ENCODE measurements at regions not wholly inside any gene's neighbourhood (a gene's known extent, or its start where the extent isn't known, plus 50 kb on each side); places are given as distances from the start of the nearest gene placed in this dataset.
"Not testable (repeated sequence)": the region's sequence is repeated elsewhere in the genome, so short reads cannot be mapped to it uniquely, and the experiment has no call there.

DNA sequence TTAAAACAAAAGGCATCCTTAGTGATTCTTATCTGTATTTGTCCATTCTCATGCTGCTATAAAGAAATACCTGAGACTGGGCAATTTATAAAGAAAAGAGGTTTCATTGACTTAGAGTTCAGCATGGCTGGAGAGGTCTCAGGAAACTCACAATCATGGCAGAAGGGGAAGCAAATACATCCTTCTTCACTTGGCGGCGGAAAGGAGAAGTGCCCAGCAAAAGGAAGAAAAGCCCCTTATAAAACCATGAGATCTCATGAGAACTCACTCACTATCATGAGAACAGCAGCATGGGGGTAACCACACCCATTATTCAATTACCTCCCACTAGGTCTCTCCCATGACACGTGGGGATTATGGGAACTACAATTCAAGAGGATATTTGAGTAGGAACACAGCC, 271.1 kb upstream of the PRKD1 start:
- H3K9ac ChIP-seq (ENCODE audit: low read depth, low read length): not testable (repeated sequence)

DNA sequence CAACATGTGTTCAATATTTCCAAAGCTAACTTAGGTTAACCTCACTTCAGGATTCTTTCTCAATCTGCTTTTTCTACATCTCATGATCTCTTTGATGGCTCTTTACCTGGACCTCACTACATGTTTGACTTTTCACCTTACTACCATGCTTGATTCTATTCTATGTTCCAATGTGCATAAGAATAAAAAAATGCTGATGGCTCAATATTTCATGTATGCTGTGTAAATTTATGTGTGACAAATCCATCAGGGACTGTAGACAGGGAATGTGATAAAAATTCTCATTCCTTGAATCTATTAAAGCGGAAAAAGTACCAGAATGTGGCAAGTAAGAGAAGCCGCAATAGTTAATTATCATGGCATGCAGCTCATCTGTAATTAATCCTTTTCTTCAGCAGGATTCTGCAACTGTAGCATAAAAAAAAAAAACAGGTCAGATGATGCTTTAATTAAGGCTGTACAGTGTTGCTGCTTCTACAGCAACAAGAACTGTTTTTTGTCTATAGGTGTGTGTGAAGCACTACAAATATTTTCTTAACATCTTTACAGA, 276.9 kb upstream of the PRKD1 start:
- Histone ChIP-seq H3K9ac (ENCODE audit: low read depth, low read length) (no peak overlapping the region), H3K9me3 (ENCODE audit: control insufficient read depth, insufficient read depth, low read length) (no peaks in the 10 kb centered on the region), H3K4me1 (ENCODE audit: insufficient read depth, low read length) (no peaks in the 10 kb centered on the region), H3K36me3 (ENCODE audit: insufficient read depth, low read length) (no peaks in the 10 kb centered on the region)

More for the DNA sequence above, 271.1 kb upstream of the PRKD1 start:
- H3K4me1 ChIP-seq (ENCODE audit: insufficient read depth, low read length): peaks cover 12% of the 10 kb centered on the region
- H3K36me3 ChIP-seq (ENCODE audit: insufficient read depth, low read length); H3K9me3 ChIP-seq (ENCODE audit: control insufficient read depth, insufficient read depth, low read length): not testable (repeated sequence)

DNA sequence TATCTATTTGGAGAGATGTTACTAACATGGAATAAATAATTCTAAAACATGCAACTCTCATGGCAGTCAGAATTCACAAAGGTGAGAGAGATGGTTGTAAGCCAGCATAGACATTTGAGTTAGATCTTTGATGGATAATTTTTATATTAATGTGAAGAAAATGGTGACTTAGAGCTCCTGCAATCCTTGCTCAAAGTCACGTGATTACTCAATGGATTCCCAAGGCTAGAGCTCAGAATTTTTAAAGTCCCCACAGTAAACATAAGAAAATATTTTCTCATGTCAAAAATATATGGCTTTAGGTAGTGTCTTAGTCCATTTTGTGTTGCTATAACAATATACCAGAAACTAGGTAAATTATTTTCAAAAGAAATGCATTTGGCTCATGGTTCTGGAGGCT, 281.5 kb upstream of the PRKD1 start:
- Histone ChIP-seq H3K36me3 (ENCODE audit: insufficient read depth, low read length) (no peaks in the 10 kb centered on the region), H3K4me1 (ENCODE audit: insufficient read depth, low read length) (no peaks in the 10 kb centered on the region), H3K9me3 (ENCODE audit: control insufficient read depth, insufficient read depth, low read length) (no peaks in the 10 kb centered on the region), H3K9ac (ENCODE audit: low read depth, low read length) (no peak overlapping the region)

DNA sequence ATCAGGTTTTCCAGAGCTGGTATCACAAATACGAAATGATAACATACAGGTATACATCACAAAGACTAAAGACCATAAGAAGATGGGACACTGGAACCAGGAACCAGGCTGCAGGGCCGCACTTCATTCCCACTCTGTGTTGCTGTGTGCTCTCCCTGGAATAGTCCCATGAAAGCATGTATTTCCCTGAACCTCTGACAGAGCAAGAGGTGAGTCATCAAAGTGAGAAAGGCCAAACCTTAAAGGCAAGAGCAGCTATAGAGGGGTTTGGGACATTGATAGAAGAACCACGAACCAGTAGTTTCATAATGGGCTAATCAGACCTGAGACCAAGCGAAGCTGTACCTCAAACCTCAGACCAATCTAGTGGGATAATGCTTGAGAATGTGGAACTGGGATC, 283.0 kb upstream of the PRKD1 start:
- Histone ChIP-seq H3K9ac (ENCODE audit: low read depth, low read length) (no peak overlapping the region), H3K4me1 (ENCODE audit: insufficient read depth, low read length) (no peaks in the 10 kb centered on the region), H3K9me3 (ENCODE audit: control insufficient read depth, insufficient read depth, low read length) (no peaks in the 10 kb centered on the region), H3K36me3 (ENCODE audit: insufficient read depth, low read length) (no peaks in the 10 kb centered on the region)

DNA sequence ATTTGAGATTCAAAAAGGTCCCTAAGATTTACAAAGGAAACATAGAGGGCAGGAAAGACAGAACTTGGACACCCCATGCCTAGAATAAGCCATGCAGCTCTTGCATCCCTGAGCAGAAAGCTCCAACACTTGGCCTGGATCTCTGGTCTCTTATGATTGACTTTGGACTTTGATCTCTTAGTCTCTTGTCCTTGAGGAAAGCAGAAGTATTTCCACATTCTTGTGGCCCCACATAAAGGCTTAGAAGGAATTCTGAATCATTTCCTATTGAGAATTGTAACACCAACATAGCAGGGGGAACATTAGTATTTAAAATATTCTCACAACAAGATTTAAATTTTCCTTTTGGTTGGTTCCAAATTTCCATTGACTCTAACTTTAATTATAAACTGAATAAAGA, 283.7 kb upstream of the PRKD1 start:
- H3K36me3 ChIP-seq (ENCODE audit: insufficient read depth, low read length): no peaks in the 10 kb centered on the region

DNA sequence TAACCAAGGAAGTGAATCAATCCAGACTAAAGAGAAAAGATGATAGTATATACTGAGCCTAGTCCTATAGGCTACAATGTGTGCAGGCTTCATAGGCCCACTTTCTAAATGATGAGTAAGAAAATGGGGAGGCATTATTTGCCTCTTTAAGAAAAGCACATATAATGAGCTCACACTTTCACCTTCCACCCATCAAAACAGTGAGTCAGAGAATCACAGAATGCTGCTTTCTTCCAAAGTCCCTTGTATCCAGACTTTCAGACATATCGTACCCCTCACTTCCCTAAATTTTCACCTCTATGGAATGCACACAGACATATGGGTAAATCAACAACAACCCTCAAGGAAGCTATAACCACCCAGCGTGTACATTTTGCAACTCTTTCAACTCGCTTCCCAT, 286.4 kb upstream of the PRKD1 start:
- H3K9ac ChIP-seq (ENCODE audit: low read depth, low read length): no peak overlapping the region
- H3K4me1 ChIP-seq (ENCODE audit: insufficient read depth, low read length): no peaks in the 10 kb centered on the region
- H3K9me3 ChIP-seq (ENCODE audit: control insufficient read depth, insufficient read depth, low read length): no peaks in the 10 kb centered on the region
- H3K36me3 ChIP-seq (ENCODE audit: insufficient read depth, low read length): no peaks in the 10 kb centered on the region

More for the DNA sequence above, 283.7 kb upstream of the PRKD1 start:
- no peaks in the 10 kb centered on the region for H3K9me3 ChIP-seq (ENCODE audit: control insufficient read depth, insufficient read depth, low read length)
- no peak overlapping the region for H3K9ac ChIP-seq (ENCODE audit: low read depth, low read length)
- no peaks in the 10 kb centered on the region for H3K4me1 ChIP-seq (ENCODE audit: insufficient read depth, low read length)

DNA sequence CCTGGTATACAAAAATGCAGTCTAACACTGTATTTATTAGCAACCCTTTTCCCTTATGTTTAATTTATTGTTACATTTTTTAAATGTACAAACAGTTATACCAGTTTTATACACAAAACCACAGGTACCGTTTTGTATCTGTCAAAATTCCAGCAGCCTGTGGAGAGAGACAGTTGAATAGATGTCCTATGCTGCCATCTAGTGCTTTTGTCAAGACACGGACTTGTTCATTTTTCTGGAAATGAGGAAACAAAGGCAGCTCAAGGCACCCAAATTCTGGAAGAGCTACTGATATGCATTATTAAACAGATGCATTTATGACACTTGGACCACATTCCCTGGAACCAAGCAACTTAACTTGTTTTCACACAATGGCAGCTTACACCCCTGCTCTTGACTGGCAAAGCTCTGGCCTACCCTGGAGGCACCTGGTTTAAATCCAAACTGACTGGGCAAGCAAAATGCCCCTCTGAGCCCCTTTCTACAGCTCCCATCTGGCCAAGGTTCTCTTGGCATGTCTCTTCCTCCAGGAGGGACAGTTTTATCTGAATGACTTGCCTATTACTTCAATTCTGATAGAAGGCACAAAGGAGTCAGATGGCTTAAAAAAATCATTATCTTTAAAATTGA, 286.9 kb upstream of the PRKD1 start:
- no peaks in the 10 kb centered on the region for H3K36me3 ChIP-seq (ENCODE audit: insufficient read depth, low read length)
- H3K4me1 ChIP-seq (ENCODE audit: insufficient read depth, low read length): no peaks in the 10 kb centered on the region
- no peaks in the 10 kb centered on the region for H3K9me3 ChIP-seq (ENCODE audit: control insufficient read depth, insufficient read depth, low read length)
- H3K9ac ChIP-seq (ENCODE audit: low read depth, low read length): no peak overlapping the region

DNA sequence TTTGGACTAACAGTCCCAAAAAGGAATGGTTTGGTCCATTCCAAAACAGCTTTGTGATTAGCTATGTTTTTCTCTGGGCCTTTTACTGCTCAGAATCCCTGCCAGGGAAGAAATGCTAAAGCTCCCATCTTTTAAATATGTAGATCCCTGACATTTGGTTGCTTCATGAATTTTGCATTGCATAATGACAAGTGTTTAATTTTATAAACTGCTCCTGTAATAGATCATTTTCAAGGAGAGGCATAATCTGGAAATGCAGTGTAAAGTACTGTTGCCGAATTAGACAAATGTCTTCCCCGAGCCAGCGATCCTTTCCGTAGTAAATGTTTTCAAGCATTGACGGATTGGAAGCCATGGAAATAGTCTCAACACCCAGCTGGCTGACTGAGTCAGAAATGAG, 291.3 kb upstream of the PRKD1 start:
- Histone ChIP-seq H3K36me3 (ENCODE audit: insufficient read depth, low read length) (no peaks in the 10 kb centered on the region), H3K4me1 (ENCODE audit: insufficient read depth, low read length) (no peaks in the 10 kb centered on the region), H3K9ac (ENCODE audit: low read depth, low read length) (no peak overlapping the region), H3K9me3 (ENCODE audit: control insufficient read depth, insufficient read depth, low read length) (no peaks in the 10 kb centered on the region)

DNA sequence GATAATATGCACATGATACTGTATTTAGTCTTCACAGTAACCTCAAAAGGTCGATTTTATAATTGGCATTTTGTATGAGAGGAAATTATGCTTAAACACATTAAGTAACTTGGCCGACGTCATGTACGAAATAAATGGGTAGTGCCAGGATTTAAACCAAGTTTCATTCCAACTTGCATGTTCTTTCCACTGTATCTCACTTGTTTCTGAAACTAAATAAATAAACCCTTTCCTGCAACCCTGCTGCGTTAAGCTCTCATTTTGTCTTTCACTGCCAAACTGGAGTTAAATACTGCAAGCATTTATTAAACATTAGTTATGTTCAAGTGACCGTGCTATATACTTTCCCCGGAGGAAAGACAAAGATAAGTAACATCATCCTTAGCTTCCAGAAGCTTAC, 293.9 kb upstream of the PRKD1 start:
- Histone ChIP-seq H3K4me1 (ENCODE audit: insufficient read depth, low read length) (no peaks in the 10 kb centered on the region), H3K36me3 (ENCODE audit: insufficient read depth, low read length) (no peaks in the 10 kb centered on the region), H3K9me3 (ENCODE audit: control insufficient read depth, insufficient read depth, low read length) (no peaks in the 10 kb centered on the region), H3K9ac (ENCODE audit: low read depth, low read length) (no peak overlapping the region)

DNA sequence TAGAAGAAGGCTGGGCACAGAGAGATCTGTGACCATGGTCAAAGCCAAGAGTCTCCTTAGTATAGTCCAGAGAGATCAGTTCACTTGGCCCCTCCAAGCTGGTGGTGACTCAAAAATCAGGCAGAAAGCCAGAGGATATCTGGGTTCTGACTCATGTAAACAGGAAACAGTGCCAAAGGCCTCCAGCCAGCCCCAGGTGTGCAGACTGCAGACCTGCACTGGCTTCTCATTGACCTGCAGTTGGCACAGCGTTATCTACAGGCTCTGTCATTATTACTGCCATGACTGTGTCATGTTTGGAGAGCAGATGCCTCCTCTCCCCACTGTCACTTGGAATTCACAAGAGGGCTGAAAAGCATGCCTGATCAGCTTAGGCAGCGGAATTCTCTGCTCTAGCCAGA, 295.7 kb upstream of the PRKD1 start:
- H3K36me3 ChIP-seq (ENCODE audit: insufficient read depth, low read length): no peaks in the 10 kb centered on the region
- H3K9ac ChIP-seq (ENCODE audit: low read depth, low read length): no peak overlapping the region
- no peaks in the 10 kb centered on the region for H3K4me1 ChIP-seq (ENCODE audit: insufficient read depth, low read length)
- no peaks in the 10 kb centered on the region for H3K9me3 ChIP-seq (ENCODE audit: control insufficient read depth, insufficient read depth, low read length)

DNA sequence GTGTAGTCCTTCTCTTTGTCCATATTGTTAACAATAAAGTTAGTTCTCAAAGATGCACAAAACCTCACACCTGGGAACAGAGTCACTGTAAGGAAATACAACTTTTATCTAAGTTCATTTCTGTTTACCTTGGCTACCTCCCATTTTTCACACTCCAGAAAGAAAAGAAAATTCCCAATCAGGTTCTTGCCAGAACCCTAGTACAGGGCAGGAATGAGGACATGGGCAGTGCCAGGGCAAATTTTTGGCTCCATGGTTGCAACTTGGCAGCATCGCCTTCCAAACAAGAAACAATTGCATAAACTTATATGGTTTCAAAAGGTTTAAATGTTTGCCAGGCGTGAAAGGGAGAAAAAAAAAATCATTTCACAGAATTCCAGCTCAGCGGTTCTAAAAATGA, 296.3 kb upstream of the PRKD1 start:
- no peaks in the 10 kb centered on the region for H3K9me3 ChIP-seq (ENCODE audit: control insufficient read depth, insufficient read depth, low read length)
- no peaks in the 10 kb centered on the region for H3K4me1 ChIP-seq (ENCODE audit: insufficient read depth, low read length)
- no peaks in the 10 kb centered on the region for H3K36me3 ChIP-seq (ENCODE audit: insufficient read depth, low read length)
- H3K9ac ChIP-seq (ENCODE audit: low read depth, low read length): no peak overlapping the region

DNA sequence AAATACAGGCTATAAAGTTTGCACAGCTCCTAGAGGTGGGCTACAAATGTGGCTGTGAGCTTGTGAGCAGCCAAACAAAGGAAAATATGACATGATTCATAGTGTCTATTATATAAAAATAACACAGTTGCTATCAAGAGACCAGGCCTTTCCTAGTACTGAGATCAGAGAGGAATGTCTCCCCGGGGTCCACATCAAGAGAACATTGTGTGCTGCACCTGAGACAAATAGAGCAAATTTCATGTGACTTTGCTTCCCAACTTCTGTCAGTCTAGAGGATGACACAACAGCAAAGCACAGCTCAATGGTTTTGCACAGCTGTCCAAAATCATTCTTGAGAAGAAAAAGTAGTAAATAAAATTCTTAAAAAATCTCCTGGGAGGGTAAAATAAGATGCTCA, 297.5 kb upstream of the PRKD1 start:
- Histone ChIP-seq H3K4me1 (ENCODE audit: insufficient read depth, low read length) (no peaks in the 10 kb centered on the region), H3K36me3 (ENCODE audit: insufficient read depth, low read length) (no peaks in the 10 kb centered on the region), H3K9me3 (ENCODE audit: control insufficient read depth, insufficient read depth, low read length) (no peaks in the 10 kb centered on the region), H3K9ac (ENCODE audit: low read depth, low read length) (no peak overlapping the region)

DNA sequence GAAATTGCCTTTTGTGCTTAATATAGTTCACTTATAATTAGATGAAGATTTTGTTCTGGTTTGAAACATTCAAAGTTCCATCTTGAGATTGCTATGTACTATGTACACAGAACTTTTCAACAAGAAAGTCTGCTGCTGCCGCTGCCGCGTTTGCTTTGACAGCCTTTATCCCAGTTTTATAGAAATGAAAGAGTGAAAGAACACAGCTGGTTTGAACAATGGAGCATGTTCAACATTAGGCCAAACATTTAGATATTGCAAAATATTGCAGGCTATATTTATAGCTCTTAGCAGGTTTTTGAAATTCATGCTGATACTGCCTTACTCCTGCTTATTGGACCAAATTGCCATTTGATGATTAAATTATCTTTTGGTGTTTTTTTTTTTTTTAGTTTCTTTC, 299.8 kb upstream of the PRKD1 start:
- Histone ChIP-seq H3K9me3 (ENCODE audit: control insufficient read depth, insufficient read depth, low read length) (no peaks in the 10 kb centered on the region), H3K36me3 (ENCODE audit: insufficient read depth, low read length) (no peaks in the 10 kb centered on the region), H3K9ac (ENCODE audit: low read depth, low read length) (no peak overlapping the region), H3K4me1 (ENCODE audit: insufficient read depth, low read length) (no peaks in the 10 kb centered on the region)

DNA sequence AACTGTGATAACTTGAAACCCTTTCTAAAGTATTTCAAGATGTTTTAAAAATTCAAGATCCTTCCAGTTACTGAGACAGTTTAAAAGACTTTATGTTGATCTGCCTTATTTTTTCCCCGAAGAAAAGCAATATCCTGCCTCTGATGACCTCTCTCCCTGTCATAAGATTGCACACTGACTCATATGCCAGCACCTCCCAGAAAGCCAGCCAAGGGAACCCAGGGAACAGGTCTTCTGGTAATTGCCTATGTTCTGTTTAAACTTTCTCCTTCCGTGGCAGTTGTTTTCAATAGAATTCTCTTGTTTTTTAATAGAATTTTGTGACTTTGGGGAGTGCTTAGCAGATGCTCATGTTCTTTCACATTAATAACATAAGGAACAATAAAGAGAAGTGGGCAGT, 300.2 kb upstream of the PRKD1 start:
- H3K4me1 ChIP-seq (ENCODE audit: insufficient read depth, low read length): no peaks in the 10 kb centered on the region
- H3K9ac ChIP-seq (ENCODE audit: low read depth, low read length): no peak overlapping the region
- H3K36me3 ChIP-seq (ENCODE audit: insufficient read depth, low read length): no peaks in the 10 kb centered on the region

DNA sequence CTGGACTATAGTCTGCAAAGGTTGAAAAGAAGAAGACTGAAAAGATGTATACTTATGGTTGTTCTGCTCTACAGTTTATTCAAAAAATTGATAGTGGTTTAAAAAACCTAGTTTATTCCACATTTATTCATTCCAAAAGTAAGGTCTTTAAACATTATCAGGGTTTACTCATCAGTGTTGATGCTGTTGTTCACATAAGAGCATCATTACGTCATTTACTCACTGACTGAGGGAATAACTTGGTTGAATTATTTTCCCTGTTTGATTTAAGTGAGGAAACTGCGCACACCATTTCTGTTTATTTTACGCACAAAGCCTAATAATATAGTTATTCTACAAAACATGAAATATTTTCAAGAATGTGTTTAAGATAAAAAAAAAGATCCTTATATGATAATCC, 303.1 kb upstream of the PRKD1 start:
- Histone ChIP-seq H3K36me3 (ENCODE audit: insufficient read depth, low read length) (no peaks in the 10 kb centered on the region), H3K4me1 (ENCODE audit: insufficient read depth, low read length) (no peaks in the 10 kb centered on the region), H3K9ac (ENCODE audit: low read depth, low read length) (no peak overlapping the region), H3K9me3 (ENCODE audit: control insufficient read depth, insufficient read depth, low read length) (no peaks in the 10 kb centered on the region)

More for the DNA sequence above, 300.2 kb upstream of the PRKD1 start:
- H3K9me3 ChIP-seq (ENCODE audit: control insufficient read depth, insufficient read depth, low read length): no peaks in the 10 kb centered on the region

DNA sequence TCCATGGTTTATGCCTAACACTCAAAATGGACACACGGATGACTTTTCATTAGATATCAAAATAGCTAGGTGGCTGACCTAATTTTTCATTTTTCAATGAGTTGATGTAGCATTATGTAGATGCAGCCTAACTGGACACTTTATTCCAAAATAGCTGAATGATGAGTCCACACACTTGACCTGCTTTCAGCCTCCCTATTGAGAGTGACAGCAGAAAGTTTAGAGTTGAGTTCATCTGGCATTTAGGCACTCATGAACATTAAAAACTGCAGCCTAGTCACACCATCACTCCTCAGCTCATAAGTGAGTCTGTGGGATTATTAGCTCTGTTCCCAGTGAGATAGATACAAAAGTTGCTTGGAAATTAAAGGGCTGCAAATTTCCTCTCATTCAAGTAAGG, 307.3 kb upstream of the PRKD1 start:
- Histone ChIP-seq H3K4me1 (ENCODE audit: insufficient read depth, low read length) (no peaks in the 10 kb centered on the region), H3K9me3 (ENCODE audit: control insufficient read depth, insufficient read depth, low read length) (no peaks in the 10 kb centered on the region), H3K36me3 (ENCODE audit: insufficient read depth, low read length) (no peaks in the 10 kb centered on the region), H3K9ac (ENCODE audit: low read depth, low read length) (no peak overlapping the region)
